GM23338 (cell line): ENCODE measurements at regions not wholly inside any gene's neighbourhood (a gene's known extent, or its start where the extent isn't known, plus 50 kb on each side); places are given as distances from the start of the nearest gene placed in this dataset.
"Not testable (repeated sequence)": the region's sequence is repeated elsewhere in the genome, so short reads cannot be mapped to it uniquely, and the experiment has no call there.

Experiments
- CREB1 ChIP-seq: fragments of 250-450 bp; sonication (Bioruptor Pico); IDR thresholded peaks from 2 replicates; pipeline ENCODE4 v1.5.0; 2020; ENCODE audit warnings: low read depth, mild to moderate bottlenecking, moderate library complexity
- CTCF ChIP-seq, 2 experiments: fragments of 200-600 bp in 1 of 2; sonication (generic) in 1 of 2; conservative IDR thresholded peaks; 2 replicates each; pipeline versions ENCODE4 v1.5.1 to v1.6.1; 2016 to 2017; ENCODE audit warnings: antibody characterized with exemption in 2 of 2, low read depth in 2 of 2, mild to moderate bottlenecking in 2 of 2, moderate library complexity in 1 of 2
- EZH2 ChIP-seq: fragments of 200-600 bp; sonication (generic); IDR thresholded peaks from one replicate; pipeline ENCODE4 v1.8.0; 2017; ENCODE audit warnings: antibody characterized with exemption, mild to moderate bottlenecking, low read depth; ENCODE audit not compliant: unreplicated experiment
- POLR2AphosphoS5 ChIP-seq: IDR thresholded peaks from 2 replicates; pipeline ENCODE4 v1.6.1; 2016; ENCODE audit warnings: antibody characterized with exemption, low read depth

DNA sequence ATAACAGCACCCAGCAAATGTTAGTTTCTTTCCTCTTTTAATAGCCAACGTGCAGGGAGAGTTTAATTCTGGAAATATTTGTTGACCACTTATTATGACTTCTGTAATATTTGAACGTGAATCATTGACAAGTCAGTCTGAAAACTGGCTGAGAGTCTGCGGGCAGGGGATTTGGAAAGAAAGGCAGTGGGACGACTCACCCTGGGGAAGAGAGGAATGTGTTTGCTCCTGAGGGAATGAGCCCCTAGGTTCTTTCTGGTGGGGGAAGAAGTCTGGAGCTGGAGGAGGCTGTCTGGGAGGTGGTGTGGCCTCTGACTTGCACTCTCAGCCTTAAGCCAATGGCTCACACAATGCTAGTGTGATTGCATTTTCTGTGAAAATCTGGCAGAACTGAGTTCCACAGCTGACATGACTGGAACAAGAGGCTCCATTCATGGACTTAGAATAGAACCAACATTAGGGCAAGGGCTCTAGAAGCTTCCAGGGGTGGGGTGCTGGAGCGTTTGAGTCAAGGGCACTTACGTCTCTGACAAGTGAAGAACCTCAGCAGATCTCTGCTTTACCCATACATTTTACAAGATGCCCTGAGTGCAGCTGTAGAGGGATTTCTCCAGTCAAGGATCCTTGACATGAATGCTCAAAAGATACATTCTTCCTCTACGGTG lies 100.7 kb downstream of the KBTBD2 start:
- not testable (repeated sequence) for TF ChIP-seq CTCF (conservative IDR thresholded peaks at IDR 0.05; ENCODE audit: low read depth in 2 of 2); POLR2AphosphoS5; CREB1; EZH2
